Suppressor macrophage treated with lipopolysaccharide for 4 hours (primary cell): ENCODE measurements at regions not wholly inside any gene's neighbourhood (a gene's known extent, or its start where the extent isn't known, plus 50 kb on each side); places are given as distances from the start of the nearest gene placed in this dataset.
"Not testable (repeated sequence)": the region's sequence is repeated elsewhere in the genome, so short reads cannot be mapped to it uniquely, and the experiment has no call there.

Experiments used
- DNase-seq: peaks from one replicate; pipeline ENCODE4 v3.0.0-alpha.2; 2020

DNA sequence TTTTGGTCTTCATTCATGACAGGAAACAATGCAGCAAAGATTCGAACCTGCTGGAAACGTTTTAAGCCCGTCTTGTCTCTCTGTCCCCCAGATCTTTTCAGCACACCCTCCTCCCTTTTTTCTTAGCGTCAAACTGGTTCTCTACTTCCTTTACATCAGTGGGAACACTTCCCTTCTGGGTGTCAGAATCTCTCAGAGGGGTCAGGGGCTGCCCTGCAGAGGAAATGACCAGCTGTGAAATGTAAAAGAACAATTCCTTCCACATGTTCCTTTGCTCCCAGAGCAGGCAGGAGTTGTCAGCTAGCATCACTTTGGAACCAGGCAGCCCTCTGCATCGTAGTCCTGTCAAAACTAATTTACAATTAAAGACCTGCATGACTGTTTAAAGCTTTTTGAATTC, 619.0 kb downstream of the TFAP2A start:
- DNase-seq: no peak

DNA sequence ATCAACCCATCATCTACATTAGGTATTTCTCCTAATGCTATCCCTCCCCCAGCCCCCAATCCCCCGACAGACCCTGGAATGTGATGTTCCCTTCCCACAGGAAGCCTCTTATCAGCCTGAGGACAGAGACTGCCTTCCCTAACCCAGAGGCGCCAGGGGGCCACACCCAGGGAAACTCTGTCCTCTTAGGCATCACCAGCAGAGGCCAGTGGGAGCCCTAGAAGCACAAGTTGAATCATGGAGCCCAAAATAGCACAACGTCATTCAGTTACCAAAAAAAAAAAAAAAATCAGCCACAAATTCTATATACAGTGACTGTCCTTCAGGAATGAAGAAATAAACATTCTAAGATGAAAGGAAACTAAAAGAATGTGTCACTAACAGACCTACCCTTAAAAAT, 625.7 kb downstream of the TFAP2A start:
- no peak for DNase-seq

DNA sequence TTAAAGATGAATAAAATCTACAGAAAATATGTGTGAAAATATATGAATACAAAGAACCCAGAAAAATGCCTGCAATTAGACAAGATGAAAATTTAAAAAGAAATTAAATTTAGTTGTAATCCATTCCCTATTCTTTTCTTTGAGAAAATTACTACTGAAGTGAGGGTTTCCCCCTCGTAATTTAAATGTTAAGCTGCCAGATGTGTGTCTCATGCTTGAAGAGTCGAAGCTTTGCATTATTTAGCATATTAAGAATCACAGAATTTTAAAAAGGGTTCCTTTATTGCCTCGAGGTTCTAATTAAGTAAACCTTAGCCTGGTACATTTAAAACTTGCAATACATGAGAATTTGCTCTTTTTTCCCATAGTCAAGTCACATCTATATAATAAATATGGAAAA, 630.1 kb downstream of the TFAP2A start:
- no peak for DNase-seq

DNA sequence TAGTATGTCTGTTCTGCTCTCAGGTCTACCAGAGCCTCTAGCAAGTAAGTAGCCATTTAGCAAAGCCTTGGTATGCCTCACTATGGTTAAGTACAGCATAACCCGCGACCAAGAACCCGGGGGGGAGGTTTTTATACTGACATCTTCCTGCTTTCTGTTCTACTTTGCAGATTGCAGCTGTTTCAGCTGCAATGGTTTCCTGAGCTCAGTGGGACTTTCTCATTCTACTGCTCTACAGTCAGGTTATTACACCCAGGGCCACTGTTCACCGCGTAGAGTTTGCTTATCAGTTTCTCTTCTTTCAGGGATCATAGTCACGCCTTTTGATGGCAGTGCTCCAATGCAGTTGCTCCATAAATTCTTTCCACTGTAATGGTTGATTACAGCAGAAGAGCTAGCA, 631.3 kb downstream of the TFAP2A start:
- no peak for DNase-seq

DNA sequence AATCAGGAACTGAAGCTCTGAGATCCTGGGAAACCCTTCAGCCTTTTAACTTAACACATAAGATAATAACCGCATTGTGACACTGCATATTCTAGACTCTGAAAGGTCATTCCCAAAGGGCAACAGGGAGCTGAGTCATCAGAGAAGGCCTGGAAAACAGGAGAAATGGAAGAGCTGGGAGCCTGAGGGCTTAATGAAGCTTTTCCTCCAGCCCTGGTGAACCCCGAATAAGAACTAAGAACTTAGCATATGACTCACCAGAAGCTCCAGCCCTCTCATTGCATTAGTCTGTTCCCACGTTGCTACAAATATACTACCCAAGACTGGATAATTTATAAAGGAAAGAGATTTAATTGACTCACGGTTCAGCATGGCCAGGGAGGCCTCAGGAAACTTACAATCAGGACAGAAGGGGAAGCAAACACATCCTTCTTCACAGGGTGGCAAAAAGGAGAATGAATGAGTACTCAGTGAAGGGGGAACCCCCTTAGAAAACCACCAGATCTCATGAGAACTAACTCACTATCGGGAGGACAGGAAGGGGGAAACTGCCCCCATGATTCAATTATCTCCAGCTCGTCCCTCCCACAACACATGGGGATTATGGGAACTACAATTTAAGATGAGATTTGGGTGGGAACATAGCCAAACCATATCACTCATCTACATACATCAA, 648.5 kb downstream of the TFAP2A start:
- peak; percentile 2 for DNase-seq

DNA sequence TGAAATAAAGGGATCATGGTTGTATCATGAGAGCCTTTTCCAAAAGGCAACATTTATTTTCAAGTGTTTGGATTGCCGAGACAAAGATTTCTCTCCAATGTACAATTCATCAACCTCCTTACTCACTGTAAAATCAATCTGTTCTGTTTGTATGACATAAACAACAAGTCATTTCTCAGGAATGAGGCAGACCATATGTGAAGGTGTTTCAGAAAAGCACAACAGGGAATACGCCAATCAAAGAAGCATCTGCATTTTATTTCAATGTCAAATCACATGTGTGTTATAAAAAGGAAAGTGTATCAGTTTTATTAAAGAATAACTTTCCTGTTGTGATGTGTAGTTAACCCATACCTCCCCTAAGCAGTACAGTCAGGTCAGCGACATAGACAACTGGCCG, 653.7 kb downstream of the TFAP2A start:
- DNase-seq: no peak

DNA sequence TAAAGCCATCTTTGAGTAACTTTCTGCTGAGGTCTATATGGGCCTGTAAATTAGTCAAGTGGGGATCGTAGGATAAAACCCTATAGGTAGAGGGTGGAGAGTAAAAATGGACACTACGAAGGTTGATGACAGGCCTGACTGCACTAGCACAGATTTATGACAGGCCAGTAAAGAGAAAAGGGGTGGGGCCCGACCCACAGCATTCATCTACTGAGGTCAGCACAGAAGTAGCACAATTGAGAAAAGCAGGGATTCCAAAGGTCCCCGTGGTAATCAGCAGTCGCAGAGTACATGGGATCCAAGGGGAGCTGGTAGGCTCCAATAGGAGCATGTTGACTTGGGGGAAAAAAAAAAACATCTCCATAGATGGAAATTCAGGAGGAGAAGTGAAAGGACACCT, 660.4 kb downstream of the TFAP2A start:
- no peak for DNase-seq

DNA sequence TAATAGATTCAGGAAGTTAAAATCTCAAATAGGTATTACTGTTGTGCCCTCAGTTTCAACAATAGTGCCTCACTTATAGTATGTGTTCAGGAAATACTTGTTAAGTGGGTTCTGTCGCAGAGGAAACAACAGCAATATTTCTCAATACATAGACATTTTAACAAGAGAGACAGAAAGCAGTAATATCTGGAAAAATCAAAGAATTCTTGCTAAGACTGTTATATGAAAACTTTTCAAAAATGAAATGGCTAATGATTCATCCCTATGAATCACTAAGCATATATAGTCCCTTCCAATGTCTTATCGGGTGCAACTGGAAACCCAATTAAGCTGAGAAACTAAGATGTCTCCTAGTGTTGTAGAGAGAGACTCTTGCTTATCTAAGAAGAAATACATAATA, 668.9 kb downstream of the TFAP2A start:
- DNase-seq: no peak

DNA sequence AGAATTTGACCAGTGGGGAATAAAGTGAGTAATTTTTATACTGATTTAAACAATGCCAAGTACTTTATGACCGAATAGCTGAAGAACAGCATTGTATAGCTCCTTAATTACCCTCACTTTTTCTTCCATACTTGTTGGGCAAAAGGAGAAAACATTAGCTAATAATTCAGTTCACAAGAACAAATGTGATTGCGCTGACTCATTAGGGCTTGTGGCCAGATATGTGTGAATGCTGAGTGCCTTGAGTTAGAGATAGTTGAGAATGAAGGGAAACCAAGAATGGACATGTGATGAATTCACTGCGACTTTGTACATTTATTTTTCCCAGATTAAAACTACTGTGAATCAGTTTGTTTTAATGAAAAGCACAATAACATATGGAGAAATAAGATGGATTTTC, 669.4 kb downstream of the TFAP2A start:
- no peak for DNase-seq

DNA sequence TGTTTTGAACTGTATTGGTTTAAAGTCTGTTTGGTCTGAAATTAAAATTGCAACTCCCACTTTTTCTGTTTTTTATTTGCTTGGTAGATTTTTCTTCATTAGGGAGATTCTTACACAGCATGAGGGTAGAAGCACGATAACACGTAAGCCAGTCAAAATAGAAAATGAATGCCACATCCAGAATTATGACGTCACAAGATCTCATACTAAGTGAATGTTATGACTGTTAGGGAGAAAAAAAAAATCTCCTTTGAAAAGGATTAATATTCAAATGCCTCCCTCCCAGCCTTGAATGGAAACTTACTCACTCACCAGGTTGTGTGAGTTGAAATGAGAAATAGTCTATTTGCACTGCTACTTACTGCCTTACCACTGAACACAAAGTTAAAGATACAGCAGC, 670.8 kb downstream of the TFAP2A start:
- no peak for DNase-seq

DNA sequence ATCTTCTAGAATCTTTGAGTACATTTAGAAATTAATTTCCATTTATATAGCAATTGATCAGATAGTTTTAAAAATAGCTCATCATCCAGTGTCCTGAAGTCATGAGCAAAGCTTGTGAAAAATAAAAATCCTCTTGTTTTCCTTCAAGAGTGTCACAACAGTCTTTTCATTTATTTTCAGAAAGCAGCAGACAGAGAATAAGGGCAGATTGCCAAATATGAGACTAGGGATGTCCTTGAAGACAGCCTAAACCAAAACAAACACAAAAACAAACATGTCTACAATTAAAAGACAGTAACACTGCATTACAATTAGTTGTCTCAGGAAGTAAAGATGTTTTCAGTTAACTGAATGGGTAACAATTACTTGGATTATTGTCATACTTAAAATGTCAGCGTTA, 682.8 kb downstream of the TFAP2A start:
- no peak for DNase-seq

DNA sequence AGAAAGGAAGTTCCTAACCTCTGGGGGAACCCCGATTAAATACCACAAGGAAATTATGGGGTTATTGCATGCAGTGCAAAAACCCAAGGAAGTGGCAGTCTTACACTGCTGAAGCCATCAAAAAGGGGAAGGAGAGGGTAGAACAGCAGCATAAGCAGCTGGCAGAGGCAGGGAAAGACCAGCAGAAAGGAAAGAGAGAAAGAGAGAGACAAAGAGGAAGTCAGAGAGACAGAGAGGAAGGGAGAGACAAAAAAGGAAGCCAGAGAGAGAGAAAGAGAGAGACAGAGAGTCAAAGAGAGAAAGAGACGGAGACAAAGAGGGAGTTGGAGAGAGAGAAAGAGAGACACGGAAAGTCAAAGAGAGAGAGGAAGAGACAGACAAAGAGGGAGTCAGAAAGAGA, 689.1 kb downstream of the TFAP2A start:
- DNase-seq: peak; percentile 0

DNA sequence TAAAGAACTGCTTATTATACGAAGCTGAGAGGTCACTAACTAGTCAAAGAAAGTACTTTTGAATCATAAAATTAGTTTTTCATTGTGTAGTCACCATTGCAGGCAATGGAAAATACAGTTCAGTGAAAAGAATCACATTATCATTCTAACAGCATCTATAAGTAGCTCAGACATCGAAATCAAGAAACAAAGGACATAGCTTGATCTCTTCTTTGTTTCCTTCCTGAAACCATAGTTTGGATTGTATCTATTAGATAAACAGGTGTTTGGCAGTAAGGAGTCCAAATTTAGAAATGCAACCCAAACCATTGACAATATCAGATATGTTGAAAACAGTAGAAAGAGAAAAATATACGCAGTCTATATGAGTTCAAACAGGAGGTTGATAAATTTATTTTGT, 697.3 kb downstream of the TFAP2A start:
- no peak for DNase-seq

DNA sequence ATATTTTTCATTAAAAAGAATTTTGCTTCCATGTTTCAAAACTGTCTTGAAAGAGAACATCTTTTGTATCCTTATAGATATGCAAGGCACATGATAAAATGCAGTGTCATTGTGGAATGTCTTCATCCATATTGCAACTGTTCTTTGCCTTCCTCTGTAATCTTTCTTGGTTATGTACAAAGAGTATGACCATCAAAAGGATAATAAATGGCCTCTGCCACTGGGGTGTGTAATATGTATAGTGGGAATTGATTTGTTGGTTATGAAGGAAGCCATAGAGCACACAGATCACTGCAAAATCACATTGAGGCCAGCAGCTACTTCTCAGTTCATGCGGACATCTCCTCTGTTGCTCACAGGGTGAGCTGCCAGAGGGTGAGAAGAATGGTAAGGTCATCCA, 703.5 kb downstream of the TFAP2A start:
- no peak for DNase-seq

DNA sequence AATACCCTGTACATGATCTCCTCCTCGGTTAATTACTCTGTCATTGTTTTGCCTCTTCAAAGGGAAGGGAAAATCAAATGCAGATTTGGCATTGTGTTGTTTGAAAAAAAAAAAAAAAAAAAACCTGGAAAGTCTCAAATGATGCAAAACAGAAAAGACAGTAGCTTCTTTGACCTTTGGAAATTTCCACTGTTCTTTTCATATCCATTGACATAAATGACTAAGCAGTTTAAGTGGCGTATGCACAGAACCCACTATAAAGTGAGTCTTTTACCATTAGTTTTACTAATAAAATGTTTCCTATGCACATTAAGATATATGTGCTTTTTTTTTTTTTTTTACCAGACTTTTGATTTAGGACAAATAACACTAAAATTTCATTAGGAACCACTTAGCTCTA, 704.3 kb downstream of the TFAP2A start:
- DNase-seq: no peak

DNA sequence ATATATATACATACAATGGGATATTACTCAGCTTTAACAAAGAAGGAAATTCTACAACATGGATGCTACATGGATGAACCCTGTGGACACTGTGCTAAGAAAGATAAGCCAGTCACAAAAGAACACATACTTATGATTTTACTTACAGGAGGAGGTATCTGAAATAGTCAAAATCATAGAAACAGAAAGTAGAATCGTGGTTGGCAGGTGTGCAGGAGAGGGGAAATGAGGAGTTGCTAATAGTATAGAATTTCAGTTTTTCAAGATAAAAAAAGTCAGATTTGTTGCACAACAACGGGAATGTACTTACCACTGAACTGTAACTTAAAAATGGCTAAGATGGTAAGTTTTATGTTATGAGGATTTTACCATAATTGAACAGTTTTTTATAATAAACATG, 706.3 kb downstream of the TFAP2A start:
- DNase-seq: no peak

DNA sequence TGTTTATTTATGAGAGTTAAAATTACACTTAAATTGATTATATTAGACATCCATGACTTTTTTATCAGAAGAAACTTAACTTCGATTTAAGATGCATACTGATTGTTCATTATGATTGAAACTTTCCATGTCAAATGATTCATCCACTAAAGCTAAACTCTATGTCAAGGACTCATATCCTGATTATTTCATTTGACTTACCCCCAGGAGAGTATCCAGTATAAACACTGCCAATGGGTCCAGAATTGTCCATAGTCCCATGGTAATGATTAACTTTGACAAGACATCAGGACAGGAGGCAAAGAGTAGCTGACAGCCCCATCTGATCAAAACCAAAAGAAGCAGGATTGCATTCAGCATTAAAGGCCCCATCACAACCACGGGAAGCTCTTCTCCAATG, 709.9 kb downstream of the TFAP2A start:
- no peak for DNase-seq

DNA sequence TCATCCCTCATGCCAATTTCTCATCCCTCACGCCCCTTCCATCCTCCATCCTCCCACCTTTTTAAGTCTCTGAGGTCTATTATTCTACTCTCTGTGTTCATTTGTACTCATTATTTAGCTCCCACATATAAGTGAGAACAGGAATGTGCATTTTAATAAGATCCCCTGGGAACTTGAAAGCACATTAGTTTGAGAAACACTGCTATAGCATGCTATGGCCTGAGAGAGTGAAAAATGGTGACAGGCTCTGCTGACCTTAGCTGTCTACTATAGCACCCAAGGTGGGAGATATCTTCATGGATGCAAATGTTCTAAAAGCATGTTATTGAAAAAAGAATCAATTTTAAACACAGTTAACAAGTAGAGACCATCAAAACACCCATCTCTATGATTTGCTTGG, 712.0 kb downstream of the TFAP2A start:
- no peak for DNase-seq

DNA sequence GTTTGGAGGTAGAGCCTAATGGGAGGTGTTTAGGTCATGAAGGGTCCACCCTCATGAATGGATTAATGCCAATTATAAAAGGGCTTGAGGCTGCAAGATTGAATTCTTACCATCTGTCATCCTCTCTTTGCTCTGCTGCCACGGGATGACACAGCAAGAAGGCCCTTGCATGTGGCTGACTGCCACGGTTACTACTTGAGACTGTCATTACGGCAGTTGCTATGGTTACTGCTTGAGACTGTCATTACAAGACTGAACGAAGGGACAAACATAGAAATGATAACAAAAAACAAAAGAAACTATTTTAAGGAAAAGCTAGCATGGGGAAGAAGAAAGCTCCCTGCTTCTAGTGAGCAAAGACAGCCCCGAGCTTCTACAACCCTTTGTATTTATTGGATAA, 715.0 kb downstream of the TFAP2A start:
- no peak for DNase-seq

DNA sequence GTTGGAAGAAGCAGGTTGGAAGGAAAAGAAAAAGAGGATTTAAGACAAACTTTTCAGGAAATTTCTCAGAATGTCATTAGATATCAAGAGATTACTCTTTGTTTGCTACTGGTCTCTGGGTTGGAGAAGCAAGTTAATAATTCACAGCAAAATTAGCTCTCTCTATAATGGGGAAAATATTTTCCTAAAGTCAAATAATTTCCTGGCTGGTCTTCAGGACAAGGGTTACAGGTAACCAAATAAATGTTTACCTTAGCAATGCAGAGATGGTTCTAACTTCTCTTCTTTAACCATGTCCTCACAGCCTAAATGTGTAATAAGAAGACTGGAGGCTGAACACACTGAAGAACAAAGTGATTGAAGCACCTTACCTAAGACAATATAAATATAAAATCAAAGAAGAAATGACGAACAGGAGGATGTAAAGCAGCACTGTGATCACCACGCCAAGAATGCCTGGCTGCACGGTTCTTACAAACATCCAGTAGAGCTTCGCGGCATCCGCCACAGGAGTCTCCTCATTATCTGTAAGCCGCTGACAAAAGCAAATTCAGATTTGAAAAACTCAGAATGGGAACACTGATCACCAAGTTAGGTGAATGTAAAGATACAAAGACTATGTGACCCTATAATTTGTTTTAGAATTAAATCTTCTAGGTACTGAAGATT, 717.5 kb downstream of the TFAP2A start:
- DNase-seq: no peak

DNA sequence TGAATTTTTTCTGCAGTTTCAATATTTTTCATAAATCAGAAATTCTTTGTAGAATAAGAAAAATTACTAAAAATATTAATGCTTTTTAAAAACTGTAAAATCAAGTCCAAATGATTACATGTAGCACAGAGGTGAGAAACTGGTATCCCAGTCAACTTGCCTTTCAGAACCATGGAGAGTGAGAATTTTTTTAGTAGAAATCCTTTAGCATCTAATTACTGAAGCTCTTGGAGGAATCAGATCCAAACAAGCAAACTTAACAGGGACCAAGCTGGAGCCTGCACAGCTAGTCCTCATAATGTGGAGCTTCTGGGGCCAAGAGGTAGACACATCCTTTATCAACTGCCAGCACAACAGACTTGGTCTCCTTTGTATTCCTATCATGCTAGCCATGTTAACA, 724.5 kb downstream of the TFAP2A start:
- no peak for DNase-seq

DNA sequence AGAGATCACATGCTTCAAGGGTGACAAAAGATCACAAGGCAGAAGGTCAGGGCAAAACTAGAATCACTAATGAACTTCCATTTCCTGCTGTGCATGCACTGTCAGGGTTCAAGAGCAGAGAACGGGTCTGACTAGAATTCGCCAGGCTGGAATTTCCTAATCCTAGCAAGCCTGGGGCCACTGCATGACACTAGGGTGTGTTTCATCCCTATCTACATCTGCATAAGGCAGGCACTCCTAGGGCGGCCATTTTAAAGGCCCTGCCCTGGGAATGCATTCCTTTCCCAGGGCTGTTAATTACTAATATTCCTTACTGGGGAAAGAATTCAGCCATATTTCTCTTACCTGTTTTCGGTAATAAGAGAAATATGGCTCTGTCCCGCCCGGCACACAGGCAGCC, 734.1 kb downstream of the TFAP2A start:
- not testable (repeated sequence) for DNase-seq

DNA sequence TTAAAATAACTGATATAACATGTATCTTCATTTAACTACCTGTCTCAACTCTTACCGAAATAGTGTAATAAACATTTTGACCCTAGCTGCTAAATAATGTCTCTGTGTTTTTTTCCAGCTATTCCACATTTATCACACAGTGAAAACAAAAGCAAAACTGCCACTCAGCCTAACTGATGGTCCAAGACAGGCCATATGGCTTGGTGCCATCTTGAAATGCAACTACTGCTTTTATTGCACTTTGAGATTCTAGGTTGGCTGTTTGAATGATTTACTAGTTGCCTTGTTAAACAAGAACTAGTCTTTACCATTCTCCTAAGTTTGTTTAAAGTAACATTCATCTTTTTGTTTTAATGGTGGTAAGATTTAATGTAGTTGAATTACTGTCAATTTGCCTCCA, 739.8 kb downstream of the TFAP2A start:
- no peak for DNase-seq

DNA sequence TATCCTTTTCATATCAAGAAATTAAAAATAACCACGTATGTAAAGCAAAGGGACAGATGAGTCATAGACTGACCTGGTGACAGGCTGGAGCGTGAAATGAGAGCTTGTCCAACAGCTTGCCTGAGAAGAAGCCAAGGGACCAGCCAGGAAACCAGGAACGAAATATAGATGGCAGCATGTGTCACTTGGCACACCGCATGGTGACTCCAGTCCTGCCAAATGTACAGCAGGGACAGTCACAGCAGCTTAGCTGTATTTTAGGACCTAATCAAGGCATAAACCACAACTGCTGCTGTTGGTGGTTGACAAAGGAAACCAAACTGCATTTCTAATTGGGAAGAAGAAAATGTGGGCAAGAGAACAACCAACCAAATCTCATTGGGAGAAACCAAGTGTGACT, 755.0 kb downstream of the TFAP2A start:
- DNase-seq: no peak

DNA sequence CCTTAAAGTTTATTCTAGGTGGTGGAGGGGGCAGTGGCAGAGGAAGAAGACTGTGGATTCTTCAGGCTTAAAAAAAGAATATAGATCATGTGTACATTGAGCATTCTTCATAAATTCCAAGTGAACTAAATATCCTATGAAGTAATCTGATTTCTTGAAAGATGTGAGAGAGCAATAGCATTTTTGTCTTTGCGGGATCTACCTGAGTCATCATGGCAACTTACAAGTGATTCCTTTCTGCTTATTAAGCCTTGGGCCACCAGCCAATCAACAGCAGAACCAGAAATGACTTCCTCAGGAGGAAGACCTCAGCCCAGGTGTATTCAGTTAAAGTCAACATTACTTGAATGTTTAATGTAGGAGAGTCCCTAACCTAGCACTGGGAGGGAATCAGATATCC, 756.9 kb downstream of the TFAP2A start:
- DNase-seq: no peak
